Effector CD8-positive, alpha-beta T cell (primary cell): ENCODE measurements at regions not wholly inside any gene's neighbourhood (a gene's known extent, or its start where the extent isn't known, plus 50 kb on each side); places are given as distances from the start of the nearest gene placed in this dataset.
"Not testable (repeated sequence)": the region's sequence is repeated elsewhere in the genome, so short reads cannot be mapped to it uniquely, and the experiment has no call there.

ENCODE experiments used
- DNase-seq: peaks from one replicate; lab custom pipeline; 2025; lab: John Stamatoyannopoulos, UW

DNA sequence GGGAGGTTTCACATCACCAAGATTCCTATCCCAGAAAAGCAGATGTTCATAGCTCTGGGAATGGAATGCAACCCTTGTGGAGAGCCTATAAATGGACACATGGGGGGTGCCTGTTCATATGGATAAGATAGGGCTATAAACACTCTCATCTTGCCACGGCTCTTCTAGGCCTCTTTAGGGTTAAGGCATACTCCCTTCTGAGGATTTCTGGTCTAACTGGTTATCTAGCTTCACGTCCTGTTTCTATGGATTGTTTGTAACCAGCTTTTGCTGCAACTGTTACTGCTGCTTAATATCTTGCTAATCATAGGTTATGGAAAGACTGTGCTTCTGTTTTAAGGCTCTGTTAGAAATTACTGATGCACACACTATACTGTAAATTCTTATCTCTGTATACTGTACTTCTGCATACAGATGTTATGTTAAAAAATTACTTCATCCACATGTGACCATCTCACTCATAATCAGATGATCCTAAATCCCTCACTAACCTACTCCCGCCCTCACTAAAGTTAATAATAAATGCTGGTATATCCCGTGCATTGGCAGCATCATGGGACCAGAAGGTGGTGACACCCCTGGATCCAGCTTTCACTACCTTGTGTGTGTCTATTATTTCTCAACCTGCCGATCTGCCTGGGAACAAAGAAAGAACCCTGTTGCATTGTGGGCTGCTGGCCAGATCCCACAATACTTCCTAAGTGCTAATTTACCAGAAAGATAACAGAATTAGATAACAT, 68.7 kb downstream of the PRKAB2 start:
- not testable (repeated sequence) for DNase-seq

DNA sequence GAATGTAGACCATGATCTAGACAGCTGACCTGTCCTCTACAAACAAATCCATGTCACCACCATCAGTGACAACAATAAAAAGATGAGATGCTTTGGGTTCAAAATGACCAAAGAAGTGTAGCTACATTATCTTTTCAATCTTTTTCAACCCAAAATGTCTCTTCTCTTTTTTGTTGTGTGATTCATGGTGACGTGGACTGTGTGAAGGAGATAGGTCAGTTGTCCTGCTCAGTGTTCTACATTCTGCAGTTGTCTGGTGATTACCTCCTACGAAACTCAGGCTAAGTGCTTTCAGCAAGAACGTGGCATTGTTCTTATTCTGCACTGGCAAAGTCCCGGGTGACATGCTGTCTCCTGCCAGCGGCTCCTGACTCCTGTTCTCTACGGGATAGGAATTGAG, 73.1 kb downstream of the PRKAB2 start:
- no peak for DNase-seq

DNA sequence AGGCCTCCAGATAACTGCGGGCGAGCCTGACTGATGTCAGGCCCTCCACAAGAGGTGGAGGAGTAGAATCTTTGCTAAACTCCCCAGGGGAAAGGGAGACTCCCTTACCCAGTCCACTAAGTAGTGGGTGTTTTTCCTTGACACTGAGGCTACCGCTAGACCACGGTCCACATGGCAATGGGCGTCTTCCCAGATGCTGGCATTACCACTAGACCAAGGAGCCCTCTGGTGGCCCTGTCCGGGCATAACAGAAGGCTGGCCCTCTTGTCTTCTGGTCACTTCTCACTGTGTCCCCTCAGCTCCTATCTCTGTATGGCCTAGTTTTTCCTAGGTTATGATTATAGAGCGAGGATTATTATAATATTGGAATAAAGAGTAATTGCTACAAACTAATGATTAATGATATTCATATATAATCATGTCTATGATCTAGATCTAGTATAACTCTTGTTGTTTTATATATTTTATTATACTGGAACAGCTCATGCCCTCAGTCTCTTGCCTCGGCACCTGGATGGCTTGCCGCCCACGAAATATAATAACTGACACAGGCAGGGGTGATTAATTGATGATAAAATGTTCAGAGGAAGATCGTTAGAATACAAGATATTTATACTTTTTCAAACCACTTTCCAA, 73.8 kb downstream of the PRKAB2 start:
- not testable (repeated sequence) for DNase-seq

DNA sequence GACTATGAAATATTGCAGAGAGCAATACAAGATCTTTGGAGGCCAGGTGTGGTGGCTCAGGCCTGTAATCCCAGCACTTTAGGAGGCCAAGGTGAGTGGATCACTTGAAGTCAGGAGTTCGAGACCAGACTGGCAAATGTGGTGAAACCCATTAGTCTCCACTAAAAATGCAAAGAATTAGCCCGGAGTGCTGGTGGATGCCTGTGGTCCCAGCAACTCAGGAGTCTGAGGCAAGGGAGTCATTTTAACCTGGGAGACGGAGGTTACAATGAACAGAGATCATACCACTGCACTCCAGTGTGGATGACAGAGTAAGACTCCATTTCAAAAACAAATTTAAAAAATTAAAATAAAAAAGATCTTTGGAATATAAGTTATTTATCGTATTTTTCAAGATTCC, 76.6 kb downstream of the PRKAB2 start:
- DNase-seq, result no peak

- DNase-seq, result no peak
Observed at GRCh38 chr1:147091801-147092200, 80.5 kb downstream of the PRKAB2 start.

GRCh38 chr1:147089457-147089856, 82.8 kb downstream of the PRKAB2 start:
- no peak for DNase-seq

DNA sequence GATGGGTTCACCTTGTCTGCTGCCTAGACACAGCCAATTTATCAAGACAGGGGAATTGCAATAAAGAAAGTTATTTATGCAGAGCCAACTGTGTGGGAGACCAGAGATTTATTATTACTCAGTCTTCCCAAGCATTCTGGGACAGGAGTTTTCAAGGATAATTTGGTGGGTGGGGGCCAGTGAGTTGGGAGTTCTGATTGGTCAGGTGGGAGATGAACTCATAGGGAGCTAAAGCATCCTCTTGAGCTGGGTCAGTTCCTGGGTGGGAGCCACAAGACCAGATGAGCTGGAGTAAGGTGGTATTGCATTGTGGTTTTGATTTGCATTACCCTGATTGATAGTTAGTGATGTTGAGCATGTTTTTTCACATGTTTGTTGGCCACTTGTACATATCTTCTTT, 86.1 kb downstream of the PRKAB2 start:
- no peak for DNase-seq

- peak; percentile 35 for DNase-seq
Observed at GRCh38 chr1:147084273-147085096, 87.8 kb downstream of the PRKAB2 start.

GRCh38 chr1:147083919-147084272, 88.4 kb downstream of the PRKAB2 start:
- no peak for DNase-seq

GRCh38 chr1:147080671-147081394, 91.4 kb downstream of the PRKAB2 start:
- DNase-seq, result no peak

GRCh38 chr1:147080006-147080661, 92.1 kb downstream of the PRKAB2 start:
- no peak for DNase-seq

DNA sequence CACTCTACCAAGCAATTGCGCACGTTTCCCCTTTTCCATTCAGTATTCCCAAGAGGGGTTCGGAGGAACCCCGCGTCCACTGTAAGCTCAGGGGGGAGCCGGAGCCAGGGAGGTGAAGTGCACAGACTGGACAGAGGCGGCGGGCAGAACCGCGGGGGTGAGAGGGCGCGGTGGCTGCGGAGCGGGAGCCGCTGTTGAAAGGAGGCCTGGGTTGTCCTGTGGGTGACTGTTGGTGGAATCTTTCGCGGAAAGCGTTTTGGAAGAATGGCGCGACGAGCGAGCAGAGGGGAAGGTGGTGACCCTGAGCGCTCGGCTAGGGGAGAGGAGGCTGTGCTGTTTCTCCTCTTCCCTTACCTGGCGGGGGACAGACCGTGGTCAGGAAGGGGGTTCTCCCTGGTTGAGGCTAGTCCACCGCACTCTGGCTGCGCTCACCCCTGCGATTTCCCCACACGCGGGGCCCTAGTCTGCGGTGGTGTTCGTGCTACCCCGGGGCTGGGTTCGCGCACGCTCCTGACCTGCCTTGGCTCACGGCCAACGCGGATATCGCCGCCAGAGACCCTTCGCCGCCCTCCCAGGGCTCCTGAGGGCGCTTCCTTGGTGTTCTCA, 92.8 kb downstream of the PRKAB2 start:
- DNase-seq, result no peak

GRCh38 chr1:147078606-147079399, 93.5 kb downstream of the PRKAB2 start:
- no peak for DNase-seq

DNA sequence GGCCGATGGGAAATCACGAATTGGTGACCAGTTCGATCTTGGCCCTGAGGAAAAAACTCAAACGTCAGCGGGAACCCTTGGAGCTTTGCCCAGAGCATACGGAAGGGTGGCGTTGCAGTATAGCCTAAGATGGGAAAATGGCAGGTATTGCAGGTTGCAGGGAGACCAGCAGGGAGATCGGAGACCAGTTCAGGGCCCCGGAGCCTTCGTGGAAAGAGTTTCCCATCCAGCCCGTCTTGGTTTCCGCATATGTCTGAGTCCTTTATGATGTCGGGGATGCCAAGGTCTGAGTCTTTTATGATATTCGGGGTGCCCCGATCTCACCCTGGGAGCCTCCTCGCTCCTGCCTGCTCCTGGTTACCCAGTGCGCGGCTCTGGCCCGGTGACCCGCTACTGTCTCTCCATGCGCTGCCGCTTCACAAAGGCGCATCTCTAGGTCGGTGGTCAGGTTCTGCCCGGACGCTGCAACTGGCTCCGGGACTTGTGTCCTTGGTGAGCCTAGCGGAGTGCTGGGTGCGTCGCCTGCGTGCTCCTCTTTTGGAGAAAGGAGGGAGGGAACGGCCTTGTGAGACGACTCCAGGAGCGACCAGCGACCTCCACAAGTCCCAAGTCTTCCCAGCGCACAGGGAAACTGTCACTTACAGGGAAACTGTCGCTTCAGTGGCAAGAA, 94.2 kb downstream of the PRKAB2 start:
- DNase-seq, result no peak

GRCh38 chr1:147077523-147077922, 94.7 kb downstream of the PRKAB2 start:
- DNase-seq, result no peak

DNA sequence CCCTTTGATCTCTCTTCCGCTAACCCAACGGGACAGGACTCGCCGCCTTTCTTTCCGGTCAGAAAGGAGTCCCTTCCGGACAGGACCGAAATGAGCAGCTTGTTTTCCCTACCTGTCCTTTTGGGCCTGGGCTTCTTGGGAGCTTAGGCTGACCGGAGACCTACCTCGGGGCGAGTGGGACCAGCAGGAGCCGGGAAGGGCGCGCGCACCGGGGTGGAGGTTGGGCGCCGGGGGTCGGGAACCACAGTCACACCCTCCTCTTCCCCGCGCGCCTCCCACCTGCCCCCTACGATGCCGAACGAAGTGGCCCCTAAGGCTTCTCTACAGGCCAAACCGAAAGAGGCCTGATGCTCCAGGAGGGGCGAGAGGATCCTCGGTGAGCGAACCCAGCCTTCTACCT, 95.2 kb downstream of the PRKAB2 start:
- DNase-seq, result no peak

DNA sequence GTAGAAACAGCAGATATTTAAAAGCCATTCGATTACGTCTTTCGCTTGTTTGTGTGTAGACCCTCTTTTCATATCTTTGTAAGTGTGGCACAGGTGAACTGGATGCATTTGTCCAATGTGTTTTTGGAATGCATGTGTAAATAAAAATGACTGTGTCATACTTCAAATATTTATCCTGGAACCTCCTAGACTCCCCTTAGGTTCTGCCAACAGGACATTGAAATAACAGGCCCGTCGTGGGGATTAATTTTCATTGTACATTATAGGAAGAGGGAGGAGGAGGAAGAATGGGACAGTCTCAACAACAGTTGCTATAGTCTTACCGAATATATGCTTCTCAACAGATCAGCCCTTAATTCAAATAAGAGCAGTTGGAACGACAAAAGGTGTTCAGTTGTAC, 95.8 kb downstream of the PRKAB2 start:
- DNase-seq, result no peak

GRCh38 chr1:147072482-147073432, 99.5 kb downstream of the PRKAB2 start:
- no peak for DNase-seq

GRCh38 chr1:147071142-147071541, 101.1 kb downstream of the PRKAB2 start:
- DNase-seq, result no peak
